ENCODE measurements at regions not wholly inside any gene's neighbourhood (a gene's known extent, or its start where the extent isn't known, plus 50 kb on each side); places are given as distances from the start of the nearest gene placed in this dataset.

DNA sequence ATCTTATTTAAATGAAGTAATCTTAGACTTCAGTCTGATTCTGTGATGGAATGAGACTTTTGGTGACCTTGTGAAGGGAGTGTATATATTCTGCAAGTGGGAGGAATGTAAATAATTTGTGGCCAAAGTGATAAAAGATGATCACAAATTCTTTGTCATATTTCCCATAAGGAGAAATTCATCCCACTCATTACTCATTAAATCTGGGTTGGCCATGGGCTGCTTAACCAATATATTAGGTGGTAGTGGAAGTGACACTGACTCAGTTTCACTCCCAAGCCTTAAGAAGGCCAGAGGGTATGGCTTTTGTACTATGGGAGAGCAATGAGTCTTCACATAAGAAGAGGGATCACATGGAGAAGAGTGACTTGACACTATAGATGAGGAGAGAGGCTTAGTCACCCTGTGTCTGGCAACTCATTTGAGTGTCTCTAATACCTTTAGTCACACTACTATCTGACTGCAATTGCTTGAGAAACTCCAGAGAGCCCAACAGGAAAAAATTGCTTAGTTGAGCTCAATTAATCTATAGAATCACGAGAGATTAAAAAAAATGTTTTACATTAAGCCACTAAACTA, 408.2 kb upstream of the PITX2 start:
- H3K79me2 ChIP-seq (ENCODE audit: control insufficient read depth, insufficient read depth, low read length): no peaks in the 10 kb centered on the region
- no peak overlapping the region for H3K27ac ChIP-seq (ENCODE audit: low read length in 2 of 2)
- no peak for ATAC-seq (ENCODE audit: low read depth)
- no peak overlapping the region for H3K4me2 ChIP-seq (replicated peaks; ENCODE audit: low read depth, low read length, poor library complexity, severe bottlenecking)
- H3K4me3 ChIP-seq (ENCODE audit: control extremely low read depth in 1 of 5, extremely low read depth in 1 of 5, insufficient read depth in 1 of 5, low read depth in 2 of 5, low read length in 4 of 5): no peak overlapping the region
- Mint-ChIP-seq H3K27ac (no peak overlapping the region), H3K4me1 (no peaks in the 10 kb centered on the region), H3K9me3 (ENCODE audit: insufficient read depth) (no peaks in the 10 kb centered on the region), H3K27me3 (no peaks in the 10 kb centered on the region), H3K4me3 (no peak overlapping the region)
- no peaks in the 10 kb centered on the region for H3K9me3 ChIP-seq (ENCODE audit: control extremely low read depth in 1 of 3, control insufficient read depth in 2 of 3, insufficient read depth in 1 of 3, low read length in 2 of 3)
- TF ChIP-seq EZH2 (IDR thresholded peaks at IDR 0.05; ENCODE audit: borderline replicate concordance, insufficient read depth, low read depth, low read length, poor library complexity, severe bottlenecking): no peak
- TF ChIP-seq, protein P1, sequence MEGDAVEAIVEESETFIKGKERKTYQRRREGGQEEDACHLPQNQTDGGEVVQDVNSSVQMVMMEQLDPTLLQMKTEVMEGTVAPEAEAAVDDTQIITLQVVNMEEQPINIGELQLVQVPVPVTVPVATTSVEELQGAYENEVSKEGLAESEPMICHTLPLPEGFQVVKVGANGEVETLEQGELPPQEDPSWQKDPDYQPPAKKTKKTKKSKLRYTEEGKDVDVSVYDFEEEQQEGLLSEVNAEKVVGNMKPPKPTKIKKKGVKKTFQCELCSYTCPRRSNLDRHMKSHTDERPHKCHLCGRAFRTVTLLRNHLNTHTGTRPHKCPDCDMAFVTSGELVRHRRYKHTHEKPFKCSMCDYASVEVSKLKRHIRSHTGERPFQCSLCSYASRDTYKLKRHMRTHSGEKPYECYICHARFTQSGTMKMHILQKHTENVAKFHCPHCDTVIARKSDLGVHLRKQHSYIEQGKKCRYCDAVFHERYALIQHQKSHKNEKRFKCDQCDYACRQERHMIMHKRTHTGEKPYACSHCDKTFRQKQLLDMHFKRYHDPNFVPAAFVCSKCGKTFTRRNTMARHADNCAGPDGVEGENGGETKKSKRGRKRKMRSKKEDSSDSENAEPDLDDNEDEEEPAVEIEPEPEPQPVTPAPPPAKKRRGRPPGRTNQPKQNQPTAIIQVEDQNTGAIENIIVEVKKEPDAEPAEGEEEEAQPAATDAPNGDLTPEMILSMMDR (IDR thresholded peaks at IDR 0.05): no peak
- no peaks in the 10 kb centered on the region for H4K20me1 ChIP-seq (ENCODE audit: control insufficient read depth, insufficient read depth, low read length, poor library complexity, severe bottlenecking)
- WGBS (ENCODE audit: insufficient coverage): no CpG with 5 or more reads among the region's 1 CpG
- CTCF ChIA-PET: no interaction called here
- intact Hi-C loops (cut with micrococcal nuclease): no loop called here
- H3K4me1 ChIP-seq (ENCODE audit: control insufficient read depth in 2 of 2, insufficient read depth in 2 of 2, low read length in 2 of 2): no peaks in the 10 kb centered on the region
- no peak for DNase-seq
- no peaks in the 10 kb centered on the region for H3K27me3 ChIP-seq (replicated peaks in 1 of 4; ENCODE audit: control extremely low read depth in 1 of 4, control insufficient read depth in 3 of 4, insufficient read depth in 4 of 4, low read length in 3 of 4)
- H3K36me3 ChIP-seq (replicated peaks in 1 of 2; ENCODE audit: control extremely low read depth in 1 of 2, control insufficient read depth in 1 of 2, extremely low read depth in 1 of 2, insufficient read depth in 2 of 2, low read length in 1 of 2): no peaks in the 10 kb centered on the region
- H2AFZ ChIP-seq (ENCODE audit: insufficient read depth, low read depth, low read length, poor library complexity, severe bottlenecking): no peak overlapping the region
- POLR2A ChIA-PET: no interaction called here
- H3K9ac ChIP-seq (ENCODE audit: low read length): no peak overlapping the region

DNA sequence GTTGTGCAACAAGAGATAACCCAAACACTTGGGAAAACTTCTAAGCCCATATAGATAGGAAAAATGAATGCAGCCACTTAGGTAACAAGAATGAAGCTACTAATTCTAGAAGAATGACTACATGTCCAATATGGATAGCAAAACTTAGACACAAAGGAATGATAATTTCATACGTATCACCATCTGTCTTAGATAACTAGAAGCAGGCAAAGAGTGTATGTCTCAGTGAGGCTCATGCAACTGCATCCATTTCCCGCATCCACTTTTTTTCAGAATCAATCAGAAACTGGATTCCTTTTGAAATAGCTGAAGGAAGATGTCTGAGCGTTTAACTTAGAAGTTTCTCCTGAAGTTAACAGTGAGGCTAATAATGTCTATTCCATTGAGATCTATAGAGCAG, 408.7 kb upstream of the PITX2 start:
- POLR2A ChIA-PET: no interaction called here
- Histone ChIP-seq H3K27me3 (replicated peaks in 1 of 4; ENCODE audit: control extremely low read depth in 1 of 4, control insufficient read depth in 3 of 4, insufficient read depth in 4 of 4, low read length in 3 of 4) (no peaks in the 10 kb centered on the region), H4K20me1 (ENCODE audit: control insufficient read depth, insufficient read depth, low read length, poor library complexity, severe bottlenecking) (no peaks in the 10 kb centered on the region), H3K4me1 (ENCODE audit: control insufficient read depth in 2 of 2, insufficient read depth in 2 of 2, low read length in 2 of 2) (no peaks in the 10 kb centered on the region), H2AFZ (ENCODE audit: insufficient read depth, low read depth, low read length, poor library complexity, severe bottlenecking) (no peak overlapping the region), H3K27ac (ENCODE audit: low read length in 2 of 2) (no peak overlapping the region), H3K9me3 (ENCODE audit: control extremely low read depth in 1 of 3, control insufficient read depth in 2 of 3, insufficient read depth in 1 of 3, low read length in 2 of 3) (no peaks in the 10 kb centered on the region), H3K36me3 (replicated peaks in 1 of 2; ENCODE audit: control extremely low read depth in 1 of 2, control insufficient read depth in 1 of 2, extremely low read depth in 1 of 2, insufficient read depth in 2 of 2, low read length in 1 of 2) (no peaks in the 10 kb centered on the region), H3K4me2 (replicated peaks; ENCODE audit: low read depth, low read length, poor library complexity, severe bottlenecking) (no peak overlapping the region), H3K79me2 (ENCODE audit: control insufficient read depth, insufficient read depth, low read length) (no peaks in the 10 kb centered on the region), H3K9ac (ENCODE audit: low read length) (no peak overlapping the region), H3K4me3 (ENCODE audit: control extremely low read depth in 1 of 5, extremely low read depth in 1 of 5, insufficient read depth in 1 of 5, low read depth in 2 of 5, low read length in 4 of 5) (no peak overlapping the region)
- no peaks in the 10 kb centered on the region for H3K27me3 Mint-ChIP-seq
- no CpG with 5 or more reads among the region's 3 CpGs for WGBS (ENCODE audit: insufficient coverage)
- H3K4me3 Mint-ChIP-seq: no peak overlapping the region
- H3K27ac Mint-ChIP-seq: no peak overlapping the region
- TF ChIP-seq, protein P1 (IDR thresholded peaks at IDR 0.05): no peak
- TF ChIP-seq EZH2 (IDR thresholded peaks at IDR 0.05; ENCODE audit: borderline replicate concordance, insufficient read depth, low read depth, low read length, poor library complexity, severe bottlenecking): no peak
- DNase-seq: no peak
- intact Hi-C loops (cut with micrococcal nuclease): no loop called here
- CTCF ChIA-PET: no interaction called here
- no peaks in the 10 kb centered on the region for H3K4me1 Mint-ChIP-seq
- ATAC-seq (ENCODE audit: low read depth): no peak
- no peaks in the 10 kb centered on the region for H3K9me3 Mint-ChIP-seq (ENCODE audit: insufficient read depth)

Data from B cell (primary cell).